ENCODE measurements at regions not wholly inside any gene's neighbourhood (a gene's known extent, or its start where the extent isn't known, plus 50 kb on each side); places are given as distances from the start of the nearest gene placed in this dataset.
"Not testable (repeated sequence)": the region's sequence is repeated elsewhere in the genome, so short reads cannot be mapped to it uniquely, and the experiment has no call there.

DNA sequence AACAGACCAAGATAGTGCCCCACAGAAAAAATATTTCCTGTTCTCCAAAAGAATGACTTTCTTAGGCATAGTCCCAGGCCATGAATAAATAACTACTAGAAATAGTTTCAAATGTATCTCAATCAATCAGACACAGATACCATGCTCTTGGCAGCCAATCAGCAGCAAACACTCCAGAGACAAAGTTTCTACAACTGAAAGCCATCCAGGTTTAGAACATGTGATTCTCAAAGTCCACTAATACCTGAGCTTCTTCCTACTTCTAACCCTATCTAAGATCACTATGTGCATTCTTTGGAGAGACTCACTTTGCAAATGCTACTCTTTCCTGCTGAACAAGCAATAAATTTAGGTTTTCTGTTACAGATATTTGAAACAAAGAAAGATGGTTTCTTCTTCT is 425.8 kb upstream of the GRIN3A start:
- H3K9ac ChIP-seq (ENCODE audit: low read length), result no peak overlapping the region
- Mint-ChIP-seq H3K4me1 (no peaks in the 10 kb centered on the region), H3K27ac (no peak overlapping the region), H3K27me3 (no peaks in the 10 kb centered on the region), H3K9me3 (ENCODE audit: insufficient read depth) (peaks cover 2% of the 10 kb centered on the region), H3K4me3 (no peak overlapping the region)
- no peaks in the 10 kb centered on the region for H3K27me3 ChIP-seq (replicated peaks in 1 of 4; ENCODE audit: control extremely low read depth in 1 of 4, control insufficient read depth in 3 of 4, insufficient read depth in 4 of 4, low read length in 3 of 4)
- ChIA-PET CTCF (no interaction called here), POLR2A (no interaction called here)
- no peak overlapping the region for H3K4me2 ChIP-seq (replicated peaks; ENCODE audit: low read depth, low read length, poor library complexity, severe bottlenecking)
- no peak overlapping the region for H3K27ac ChIP-seq (ENCODE audit: low read length in 2 of 2)
- intact Hi-C loops (cut with micrococcal nuclease), result no loop called here
- no peak overlapping the region for H3K4me3 ChIP-seq (ENCODE audit: control extremely low read depth in 1 of 5, extremely low read depth in 1 of 5, insufficient read depth in 1 of 5, low read depth in 2 of 5, low read length in 4 of 5)
- H3K9me3 ChIP-seq (ENCODE audit: control extremely low read depth in 1 of 3, control insufficient read depth in 2 of 3, insufficient read depth in 1 of 3, low read length in 2 of 3), result no peaks in the 10 kb centered on the region
- no peak overlapping the region for H2AFZ ChIP-seq (ENCODE audit: insufficient read depth, low read depth, low read length, poor library complexity, severe bottlenecking)
- no peak for ATAC-seq (ENCODE audit: low read depth)
- no peak for DNase-seq
- H4K20me1 ChIP-seq (ENCODE audit: control insufficient read depth, insufficient read depth, low read length, poor library complexity, severe bottlenecking), result no peaks in the 10 kb centered on the region
- no peaks in the 10 kb centered on the region for H3K79me2 ChIP-seq (ENCODE audit: control insufficient read depth, insufficient read depth, low read length)
- no peaks in the 10 kb centered on the region for H3K4me1 ChIP-seq (ENCODE audit: control insufficient read depth in 2 of 2, insufficient read depth in 2 of 2, low read length in 2 of 2)
- TF ChIP-seq, protein P1, sequence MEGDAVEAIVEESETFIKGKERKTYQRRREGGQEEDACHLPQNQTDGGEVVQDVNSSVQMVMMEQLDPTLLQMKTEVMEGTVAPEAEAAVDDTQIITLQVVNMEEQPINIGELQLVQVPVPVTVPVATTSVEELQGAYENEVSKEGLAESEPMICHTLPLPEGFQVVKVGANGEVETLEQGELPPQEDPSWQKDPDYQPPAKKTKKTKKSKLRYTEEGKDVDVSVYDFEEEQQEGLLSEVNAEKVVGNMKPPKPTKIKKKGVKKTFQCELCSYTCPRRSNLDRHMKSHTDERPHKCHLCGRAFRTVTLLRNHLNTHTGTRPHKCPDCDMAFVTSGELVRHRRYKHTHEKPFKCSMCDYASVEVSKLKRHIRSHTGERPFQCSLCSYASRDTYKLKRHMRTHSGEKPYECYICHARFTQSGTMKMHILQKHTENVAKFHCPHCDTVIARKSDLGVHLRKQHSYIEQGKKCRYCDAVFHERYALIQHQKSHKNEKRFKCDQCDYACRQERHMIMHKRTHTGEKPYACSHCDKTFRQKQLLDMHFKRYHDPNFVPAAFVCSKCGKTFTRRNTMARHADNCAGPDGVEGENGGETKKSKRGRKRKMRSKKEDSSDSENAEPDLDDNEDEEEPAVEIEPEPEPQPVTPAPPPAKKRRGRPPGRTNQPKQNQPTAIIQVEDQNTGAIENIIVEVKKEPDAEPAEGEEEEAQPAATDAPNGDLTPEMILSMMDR (IDR thresholded peaks at IDR 0.05), result no peak
- TF ChIP-seq EZH2 (IDR thresholded peaks at IDR 0.05; ENCODE audit: borderline replicate concordance, insufficient read depth, low read depth, low read length, poor library complexity, severe bottlenecking), result no peak
- H3K36me3 ChIP-seq (replicated peaks in 1 of 2; ENCODE audit: control extremely low read depth in 1 of 2, control insufficient read depth in 1 of 2, extremely low read depth in 1 of 2, insufficient read depth in 2 of 2, low read length in 1 of 2), result no peaks in the 10 kb centered on the region

DNA sequence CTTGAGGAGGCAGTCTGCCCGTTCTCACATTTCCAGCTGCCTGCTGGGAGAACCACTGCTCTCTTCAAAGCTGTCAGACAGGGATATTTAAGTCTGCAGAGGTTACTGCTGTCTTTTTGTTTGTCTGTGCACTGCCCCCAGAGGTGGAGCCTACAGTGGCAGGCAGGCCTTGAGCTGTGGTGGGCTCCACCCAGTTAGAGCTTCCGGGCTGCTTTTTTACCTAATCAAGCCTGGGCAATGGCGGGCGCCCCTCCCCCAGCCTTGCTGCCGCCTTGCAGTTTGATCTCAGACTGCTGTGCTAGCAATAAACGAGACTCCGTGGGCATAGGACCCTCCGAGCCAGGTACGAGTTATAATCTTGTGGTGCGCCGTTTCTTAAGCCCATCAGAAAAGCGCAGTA is 414.6 kb upstream of the GRIN3A start:
- H3K4me1 Mint-ChIP-seq; H3K36me3 ChIP-seq (replicated peaks in 1 of 2; ENCODE audit: control extremely low read depth in 1 of 2, control insufficient read depth in 1 of 2, extremely low read depth in 1 of 2, insufficient read depth in 2 of 2, low read length in 1 of 2): not testable (repeated sequence)

More for the DNA sequence above, 414.6 kb upstream of the GRIN3A start:
- H3K27me3 Mint-ChIP-seq; H3K4me1 ChIP-seq (ENCODE audit: control insufficient read depth in 2 of 2, insufficient read depth in 2 of 2, low read length in 2 of 2); H3K4me3 ChIP-seq (ENCODE audit: control extremely low read depth in 1 of 5, extremely low read depth in 1 of 5, insufficient read depth in 1 of 5, low read depth in 2 of 5, low read length in 4 of 5); intact Hi-C loops (cut with micrococcal nuclease); H3K27me3 ChIP-seq (replicated peaks in 1 of 4; ENCODE audit: control extremely low read depth in 1 of 4, control insufficient read depth in 3 of 4, insufficient read depth in 4 of 4, low read length in 3 of 4); H3K27ac ChIP-seq (ENCODE audit: low read length in 2 of 2); H3K79me2 ChIP-seq (ENCODE audit: control insufficient read depth, insufficient read depth, low read length); POLR2A ChIA-PET; H2AFZ ChIP-seq (ENCODE audit: insufficient read depth, low read depth, low read length, poor library complexity, severe bottlenecking); ATAC-seq (ENCODE audit: low read depth); H3K9ac ChIP-seq (ENCODE audit: low read length); CTCF ChIA-PET; H3K27ac Mint-ChIP-seq; DNase-seq; H3K4me3 Mint-ChIP-seq; H4K20me1 ChIP-seq (ENCODE audit: control insufficient read depth, insufficient read depth, low read length, poor library complexity, severe bottlenecking); H3K4me2 ChIP-seq (replicated peaks; ENCODE audit: low read depth, low read length, poor library complexity, severe bottlenecking); H3K9me3 ChIP-seq (ENCODE audit: control extremely low read depth in 1 of 3, control insufficient read depth in 2 of 3, insufficient read depth in 1 of 3, low read length in 2 of 3); H3K9me3 Mint-ChIP-seq (ENCODE audit: insufficient read depth): not testable (repeated sequence)
- 86% methylated on average over 10 of the region's 12 CpGs for WGBS (ENCODE audit: insufficient coverage)

Measured in B cell (primary cell).